ENCODE measurements at regions not wholly inside any gene's neighbourhood (a gene's known extent, or its start where the extent isn't known, plus 50 kb on each side); places are given as distances from the start of the nearest gene placed in this dataset.

DNA sequence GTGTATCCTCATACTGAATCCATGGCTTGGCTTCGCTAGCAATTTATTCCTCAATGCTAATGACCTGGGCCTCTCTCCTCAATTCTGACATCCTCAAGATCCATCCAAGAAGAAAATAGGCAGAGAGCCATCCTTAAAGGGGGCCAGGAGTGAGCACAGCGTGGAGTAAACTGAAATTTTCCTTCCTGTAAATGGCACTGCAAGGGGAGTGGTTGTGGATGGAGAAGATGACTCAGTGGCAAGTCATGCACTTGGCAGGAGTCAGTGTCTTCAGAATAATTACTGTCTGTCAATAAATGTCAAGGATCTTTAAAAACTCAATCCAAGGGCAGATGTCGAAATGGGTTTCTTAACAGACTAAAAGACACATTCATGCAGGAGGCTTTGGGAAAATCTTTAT is 88.0 kb upstream of the TMEM132C start:
- peak; percentile 76 for DNase-seq (ENCODE audit: low read depth)

DNA sequence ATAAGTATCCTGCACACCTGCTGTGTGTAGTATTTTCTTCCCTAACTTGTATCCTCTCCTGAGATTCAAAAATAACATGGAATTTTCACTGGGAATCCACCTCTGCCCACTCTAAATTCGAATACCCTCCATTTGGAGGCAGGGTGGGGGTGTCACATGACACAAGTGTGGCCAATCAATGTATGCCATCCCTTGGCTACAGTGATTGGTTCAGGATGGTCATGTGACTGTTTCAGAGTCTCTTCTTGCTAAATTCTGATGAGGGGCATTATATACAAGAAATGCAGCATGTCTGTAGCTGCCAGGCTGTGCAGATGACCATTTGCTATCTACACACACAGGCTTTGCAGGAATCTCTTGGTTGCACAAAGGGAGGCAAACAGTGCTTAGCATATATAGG is 86.8 kb upstream of the TMEM132C start:
- DNase-seq (ENCODE audit: low read depth) = no peak

DNA sequence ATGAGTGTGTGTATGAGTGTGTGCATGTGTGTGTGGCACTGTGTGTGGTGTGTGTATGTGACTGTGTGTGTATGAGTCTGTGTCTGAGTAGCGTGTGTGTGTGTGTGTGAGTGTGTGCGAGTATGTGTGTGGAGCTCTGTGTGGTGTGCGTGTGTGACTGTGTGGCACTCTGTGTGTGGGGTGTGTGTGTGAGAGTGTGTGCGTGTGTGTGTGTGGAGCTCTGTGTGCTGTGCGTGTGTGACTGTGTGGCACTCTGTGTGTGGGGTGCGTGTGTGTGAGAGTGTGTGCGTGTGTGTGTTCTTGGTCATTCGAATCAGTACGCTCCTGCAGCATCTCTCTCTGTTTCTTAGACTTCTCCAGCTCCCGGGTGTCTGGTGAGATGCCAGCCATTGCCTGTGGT is 76.9 kb upstream of the TMEM132C start:
- DNase-seq (ENCODE audit: low read depth) = no peak

DNA sequence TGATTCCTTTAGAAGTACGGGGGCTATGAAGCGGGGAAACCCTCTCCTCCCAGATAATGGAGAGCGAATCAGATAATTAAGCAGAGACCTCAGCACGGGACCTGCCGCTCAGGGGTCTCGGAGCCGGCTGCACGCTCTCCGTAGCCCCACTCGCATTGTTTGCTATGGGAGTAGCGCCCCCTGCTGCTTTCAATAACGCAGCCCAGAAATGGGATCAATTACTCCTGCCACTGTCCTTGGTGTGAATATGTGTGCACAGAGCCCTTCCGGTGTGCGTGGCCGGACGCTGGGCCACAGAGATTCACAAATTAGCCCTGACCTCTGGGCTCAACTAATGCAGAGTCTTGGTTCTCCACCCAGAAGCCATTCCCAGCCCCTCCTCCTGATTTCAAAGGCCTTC is 76.4 kb upstream of the TMEM132C start:
- DNase-seq (ENCODE audit: low read depth) = no peak

DNA sequence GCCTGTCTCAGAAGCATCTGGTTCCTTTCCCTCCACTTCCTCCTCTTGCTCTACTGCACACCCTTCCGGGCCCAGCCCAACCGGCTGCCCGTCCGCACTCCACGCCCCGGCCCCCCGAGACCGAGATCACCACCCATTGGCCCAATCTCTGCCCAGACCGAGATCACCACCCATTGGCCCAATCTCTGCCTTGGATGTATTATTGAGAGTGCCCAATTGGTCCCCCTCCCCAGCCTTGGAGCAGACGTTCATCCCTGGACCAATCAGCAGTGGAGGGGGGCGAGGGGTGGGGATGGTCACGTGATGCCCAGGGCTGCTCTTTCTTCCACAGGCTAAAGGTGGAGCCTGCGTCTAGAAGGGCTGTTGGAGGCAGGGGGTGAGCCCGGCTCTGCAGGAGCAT is 75.6 kb upstream of the TMEM132C start:
- DNase-seq (ENCODE audit: low read depth) = no peak

DNA sequence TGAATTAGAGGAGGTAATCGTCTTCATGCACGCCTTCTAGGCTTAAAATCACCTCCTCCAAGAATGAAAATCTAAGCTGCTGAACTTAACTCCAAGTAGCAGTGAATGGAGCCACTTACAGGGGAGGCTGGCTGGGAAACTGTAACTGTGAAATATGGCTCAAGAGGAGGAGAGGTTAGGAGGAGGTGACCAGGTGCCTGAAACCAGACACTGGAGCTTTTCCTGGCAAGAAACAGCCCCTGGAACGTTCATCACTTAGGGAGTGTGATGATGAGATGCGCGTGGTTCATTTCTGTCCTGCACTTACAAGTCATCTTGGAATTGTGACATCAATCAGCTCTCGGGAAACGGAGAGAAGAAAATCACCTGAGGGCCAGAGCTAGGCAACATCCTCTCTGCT is 62.3 kb upstream of the TMEM132C start:
- DNase-seq (ENCODE audit: low read depth) = no peak

DNA sequence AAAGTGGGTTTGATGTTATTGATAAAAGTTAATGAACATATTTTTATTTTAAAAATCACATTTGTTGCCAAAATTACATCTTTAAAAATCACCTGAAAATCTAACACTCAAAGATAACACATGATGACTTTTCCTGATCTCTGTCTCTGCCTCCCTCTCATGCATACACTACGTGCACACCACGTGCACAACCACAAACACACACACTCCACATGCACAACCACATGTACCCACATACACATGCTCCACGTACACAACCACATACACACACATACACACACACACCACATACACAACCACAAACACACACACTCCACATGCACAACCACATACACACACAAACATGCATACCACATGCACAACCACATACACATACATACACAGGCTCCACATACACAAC is 61.8 kb upstream of the TMEM132C start:
- DNase-seq (ENCODE audit: low read depth) = no peak

DNA sequence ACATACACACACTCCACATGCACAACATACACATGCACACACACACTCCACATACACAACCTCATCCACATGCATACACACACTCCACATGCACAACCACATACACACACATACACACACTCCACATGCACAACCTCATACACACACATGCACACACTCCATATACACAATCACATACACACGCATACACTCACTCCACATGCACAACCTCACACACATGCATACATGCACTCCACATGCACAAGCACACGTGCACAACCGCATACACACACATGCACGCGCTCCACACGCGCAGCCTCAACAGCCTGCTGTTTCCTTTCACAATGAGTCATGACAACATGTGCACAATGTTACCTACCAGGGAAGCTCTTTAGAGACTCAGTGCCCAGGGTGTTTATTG is 61.2 kb upstream of the TMEM132C start:
- no peak for DNase-seq (ENCODE audit: low read depth)
